Panc1 (cell line): ENCODE measurements at regions not wholly inside any gene's neighbourhood (a gene's known extent, or its start where the extent isn't known, plus 50 kb on each side); places are given as distances from the start of the nearest gene placed in this dataset.

ENCODE experiments used
- POLR2AphosphoS5 ChIP-seq: IDR thresholded peaks from 2 replicates; pipeline ENCODE4 v1.6.1; 2012; ENCODE audit warnings: mild to moderate bottlenecking, low read depth, low read length, moderate library complexity
- SIN3A ChIP-seq: IDR thresholded peaks from 2 replicates; pipeline ENCODE4 v1.6.1; 2012; ENCODE audit warnings: low read depth, mild to moderate bottlenecking, low read length, moderate library complexity, borderline replicate concordance; ENCODE audit not compliant: insufficient read depth
- TCF7L2 ChIP-seq: IDR thresholded peaks from 2 replicates; pipeline ENCODE4 v1.6.1; 2011; ENCODE audit warnings: mild to moderate bottlenecking, low read depth, low read length, inconsistent platforms
- TF ChIP-seq, protein P1 (sequence below): fragments of 450-650 bp; IDR thresholded peaks from 2 replicates; pipeline ENCODE4 v1.5.1; 2017; ENCODE audit warnings: mild to moderate bottlenecking
- TF ChIP-seq, protein P2 (sequence below), 2 experiments: IDR thresholded peaks; 2 replicates each; pipeline ENCODE4 v1.6.1; 2011 to 2012; ENCODE audit warnings: low read depth in 2 of 2, control low read depth in 1 of 2, low read length in 1 of 2, mild to moderate bottlenecking in 1 of 2, moderate library complexity in 1 of 2; ENCODE audit not compliant: insufficient read depth in 1 of 2

DNA sequence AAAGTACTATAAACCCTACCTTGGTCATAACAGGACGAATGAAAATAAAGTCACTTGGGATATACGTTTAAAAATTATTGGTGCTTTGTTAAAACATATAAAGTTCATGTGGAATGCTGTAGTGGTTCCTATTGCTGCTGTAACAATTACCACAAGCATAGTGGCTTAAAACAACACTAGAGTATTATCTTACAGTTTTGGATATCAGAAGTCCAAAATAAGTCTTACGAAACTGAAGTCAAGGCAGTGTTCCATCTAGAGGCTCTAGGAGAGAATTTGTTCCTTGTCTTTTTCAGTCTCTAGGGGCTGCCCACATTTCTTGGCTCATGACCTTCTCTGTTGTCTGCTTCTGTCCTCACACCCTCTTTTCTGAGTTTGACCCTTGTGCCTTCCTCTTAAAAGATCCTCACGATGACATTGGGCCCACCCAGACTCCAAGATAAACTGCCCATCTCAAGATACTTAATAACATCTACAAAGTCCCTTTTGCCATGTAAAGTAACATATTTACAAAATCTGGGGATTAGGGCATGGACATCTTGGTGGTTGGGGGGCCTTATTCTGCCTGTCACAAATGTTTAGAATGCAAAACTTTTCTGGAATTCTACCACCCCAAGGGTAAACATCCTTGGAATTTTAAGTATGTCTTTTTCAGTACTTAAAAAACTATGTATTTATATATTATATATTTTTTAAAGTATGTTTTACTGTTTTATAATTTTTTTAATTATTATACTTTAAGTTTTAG lies 178.1 kb downstream of the ETNK1 start:
- TF ChIP-seq, protein P1, sequence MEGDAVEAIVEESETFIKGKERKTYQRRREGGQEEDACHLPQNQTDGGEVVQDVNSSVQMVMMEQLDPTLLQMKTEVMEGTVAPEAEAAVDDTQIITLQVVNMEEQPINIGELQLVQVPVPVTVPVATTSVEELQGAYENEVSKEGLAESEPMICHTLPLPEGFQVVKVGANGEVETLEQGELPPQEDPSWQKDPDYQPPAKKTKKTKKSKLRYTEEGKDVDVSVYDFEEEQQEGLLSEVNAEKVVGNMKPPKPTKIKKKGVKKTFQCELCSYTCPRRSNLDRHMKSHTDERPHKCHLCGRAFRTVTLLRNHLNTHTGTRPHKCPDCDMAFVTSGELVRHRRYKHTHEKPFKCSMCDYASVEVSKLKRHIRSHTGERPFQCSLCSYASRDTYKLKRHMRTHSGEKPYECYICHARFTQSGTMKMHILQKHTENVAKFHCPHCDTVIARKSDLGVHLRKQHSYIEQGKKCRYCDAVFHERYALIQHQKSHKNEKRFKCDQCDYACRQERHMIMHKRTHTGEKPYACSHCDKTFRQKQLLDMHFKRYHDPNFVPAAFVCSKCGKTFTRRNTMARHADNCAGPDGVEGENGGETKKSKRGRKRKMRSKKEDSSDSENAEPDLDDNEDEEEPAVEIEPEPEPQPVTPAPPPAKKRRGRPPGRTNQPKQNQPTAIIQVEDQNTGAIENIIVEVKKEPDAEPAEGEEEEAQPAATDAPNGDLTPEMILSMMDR, result no peak
- TF ChIP-seq, protein P2, sequence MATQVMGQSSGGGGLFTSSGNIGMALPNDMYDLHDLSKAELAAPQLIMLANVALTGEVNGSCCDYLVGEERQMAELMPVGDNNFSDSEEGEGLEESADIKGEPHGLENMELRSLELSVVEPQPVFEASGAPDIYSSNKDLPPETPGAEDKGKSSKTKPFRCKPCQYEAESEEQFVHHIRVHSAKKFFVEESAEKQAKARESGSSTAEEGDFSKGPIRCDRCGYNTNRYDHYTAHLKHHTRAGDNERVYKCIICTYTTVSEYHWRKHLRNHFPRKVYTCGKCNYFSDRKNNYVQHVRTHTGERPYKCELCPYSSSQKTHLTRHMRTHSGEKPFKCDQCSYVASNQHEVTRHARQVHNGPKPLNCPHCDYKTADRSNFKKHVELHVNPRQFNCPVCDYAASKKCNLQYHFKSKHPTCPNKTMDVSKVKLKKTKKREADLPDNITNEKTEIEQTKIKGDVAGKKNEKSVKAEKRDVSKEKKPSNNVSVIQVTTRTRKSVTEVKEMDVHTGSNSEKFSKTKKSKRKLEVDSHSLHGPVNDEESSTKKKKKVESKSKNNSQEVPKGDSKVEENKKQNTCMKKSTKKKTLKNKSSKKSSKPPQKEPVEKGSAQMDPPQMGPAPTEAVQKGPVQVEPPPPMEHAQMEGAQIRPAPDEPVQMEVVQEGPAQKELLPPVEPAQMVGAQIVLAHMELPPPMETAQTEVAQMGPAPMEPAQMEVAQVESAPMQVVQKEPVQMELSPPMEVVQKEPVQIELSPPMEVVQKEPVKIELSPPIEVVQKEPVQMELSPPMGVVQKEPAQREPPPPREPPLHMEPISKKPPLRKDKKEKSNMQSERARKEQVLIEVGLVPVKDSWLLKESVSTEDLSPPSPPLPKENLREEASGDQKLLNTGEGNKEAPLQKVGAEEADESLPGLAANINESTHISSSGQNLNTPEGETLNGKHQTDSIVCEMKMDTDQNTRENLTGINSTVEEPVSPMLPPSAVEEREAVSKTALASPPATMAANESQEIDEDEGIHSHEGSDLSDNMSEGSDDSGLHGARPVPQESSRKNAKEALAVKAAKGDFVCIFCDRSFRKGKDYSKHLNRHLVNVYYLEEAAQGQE (IDR thresholded peaks at IDR 0.05; ENCODE audit: insufficient read depth in 1 of 2, low read depth in 2 of 2, low read length in 1 of 2), result no peak
- TF ChIP-seq POLR2AphosphoS5 (no peak), SIN3A (no peak), TCF7L2 (no peak)
